HL-60 (cell line): ENCODE measurements at regions not wholly inside any gene's neighbourhood (a gene's known extent, or its start where the extent isn't known, plus 50 kb on each side); places are given as distances from the start of the nearest gene placed in this dataset.

Experiments
- DNase-seq, 2 experiments: peaks; one replicate each; pipeline ENCODE4 v3.0.0-alpha.2; 2010 to 2020; ENCODE audit warnings: low read depth in 1 of 2, low spot score in 1 of 2
- H3K27ac ChIP-seq: fragments of 250-450 bp; sonication (Bioruptor Pico); replicated peaks from 2 replicates; pipeline ENCODE4 v1.5.1; 2020; ENCODE audit warnings: mild to moderate bottlenecking, moderate library complexity
- H3K27me3 ChIP-seq: fragments of 250-450 bp; sonication (Bioruptor Pico); 2 replicates; pipeline ENCODE4 v1.5.1; 2021; ENCODE audit warnings: mild to moderate bottlenecking, moderate library complexity; ENCODE audit not compliant: insufficient read depth, poor library complexity, severe bottlenecking
- H3K4me3 ChIP-seq: replicated peaks from 2 replicates; pipeline ENCODE4 v1.5.1; 2011; ENCODE audit warnings: mild to moderate bottlenecking, control low read depth, low read length; ENCODE audit not compliant: insufficient read depth
- CTCF ChIP-seq: IDR thresholded peaks from one replicate; pipeline ENCODE4 v1.5.1; 2011; ENCODE audit warnings: low read length, control low read depth, inconsistent platforms; ENCODE audit not compliant: insufficient read depth
- GABPA ChIP-seq: IDR thresholded peaks from 2 replicates; pipeline ENCODE4 v1.6.1; 2012; ENCODE audit warnings: low read depth
- POLR2AphosphoS5 ChIP-seq: IDR thresholded peaks from 2 replicates; pipeline ENCODE4 v1.6.1; 2012; ENCODE audit warnings: low read depth
- REST ChIP-seq: IDR thresholded peaks from 2 replicates; pipeline ENCODE4 v1.6.1; 2012; ENCODE audit warnings: low read depth; ENCODE audit not compliant: insufficient replicate concordance
- SPI1 ChIP-seq: IDR thresholded peaks from 2 replicates; pipeline ENCODE4 v1.6.1; 2012; ENCODE audit warnings: low read depth, mild to moderate bottlenecking, borderline replicate concordance

- no peak overlapping the region for H3K4me3 ChIP-seq
- no peak overlapping the region for H3K27ac ChIP-seq
- no peak for TF ChIP-seq REST
- TF ChIP-seq POLR2AphosphoS5 = no peak
- no peak for TF ChIP-seq CTCF
- no peak for TF ChIP-seq GABPA
- TF ChIP-seq SPI1 = no peak
- no peak for DNase-seq
- H3K27me3 ChIP-seq = no peaks in the 10 kb centered on the region
Observed at GRCh38 chr3:153442386-153442785, 280.4 kb downstream of the RAP2B start.

- Histone ChIP-seq H3K4me3 (no peak overlapping the region), H3K27me3 (no peaks in the 10 kb centered on the region), H3K27ac (no peak overlapping the region)
- TF ChIP-seq POLR2AphosphoS5 (no peak), REST (no peak), CTCF (no peak), SPI1 (no peak), GABPA (no peak)
- DNase-seq = no peak
Observed at GRCh38 chr3:153442799-153443487, 280.9 kb downstream of the RAP2B start.

GRCh38 chr3:153443961-153444360 lies 281.9 kb downstream of the RAP2B start:
- no peak for DNase-seq
- TF ChIP-seq POLR2AphosphoS5 (no peak), GABPA (no peak), SPI1 (no peak), REST (no peak)
- H3K27me3 ChIP-seq = no peaks in the 10 kb centered on the region
- no peak overlapping the region for H3K4me3 ChIP-seq
- H3K27ac ChIP-seq = no peak overlapping the region
